CD4-positive, alpha-beta memory T cell (primary cell): ENCODE measurements at regions not wholly inside any gene's neighbourhood (a gene's known extent, or its start where the extent isn't known, plus 50 kb on each side); places are given as distances from the start of the nearest gene placed in this dataset.

Experiments used
- CTCF ChIA-PET: fragments of 350-600 bp; sonication (Branson Sonifier 250); formaldehyde crosslinking; loops from one replicate; lab custom pipeline; 2021; ENCODE audit warnings: inconsistent platforms; ENCODE audit not compliant: partially characterized antibody; lab: Charles Lee
- POLR2A ChIA-PET: fragments of 350-600 bp; sonication (Branson Sonifier 250); formaldehyde crosslinking; loops from one replicate; lab custom pipeline; 2021; ENCODE audit not compliant: partially characterized antibody; lab: Charles Lee
- DNase-seq, 5 donors: peaks; one replicate each; pipeline versions ENCODE4 v3.0.0 to v3.0.0-alpha.2; 2020 to 2022; ENCODE audit warnings: mixed read lengths in 1 of 5
- H3K27ac ChIP-seq: one replicate; pipeline ENCODE4 v1.7.0; 2013; ENCODE audit warnings: low read depth, low read length
- H3K27me3 ChIP-seq: 2 replicates; pipeline ENCODE4 v1.7.0; 2013; ENCODE audit warnings: mild to moderate bottlenecking, low read length, moderate library complexity; ENCODE audit not compliant: insufficient read depth
- H3K36me3 ChIP-seq: 2 replicates; pipeline ENCODE4 v1.7.0; 2013; ENCODE audit warnings: mild to moderate bottlenecking, low read length, moderate library complexity; ENCODE audit not compliant: insufficient read depth
- H3K4me1 ChIP-seq: 2 replicates; pipeline ENCODE4 v1.7.0; 2013; ENCODE audit warnings: mild to moderate bottlenecking, low read length, moderate library complexity; ENCODE audit not compliant: insufficient read depth
- H3K4me3 ChIP-seq, 2 donors: one replicate each; pipeline ENCODE4 v1.7.0; 2013; ENCODE audit warnings: low read length in 2 of 2, mild to moderate bottlenecking in 1 of 2
- H3K9me3 ChIP-seq, 2 donors: one replicate each; pipeline ENCODE4 v1.7.0; 2013; ENCODE audit warnings: low read length in 2 of 2, control low read depth in 1 of 2; ENCODE audit not compliant: control insufficient read depth in 1 of 2
- H3K27ac Mint-ChIP-seq, 7 donors: one replicate each; pipeline ENCODE4 v1.8.0; 2020 to 2021; ENCODE audit warnings: mixed read lengths in 7 of 7, mild to moderate bottlenecking in 6 of 7, inconsistent platforms in 3 of 7, moderate library complexity in 3 of 7
- H3K27me3 Mint-ChIP-seq, 2 donors: one replicate each; pipeline ENCODE4 v1.8.0; 2020 to 2021; ENCODE audit warnings: mixed read lengths in 2 of 2
- H3K36me3 Mint-ChIP-seq, 2 donors: one replicate each; pipeline ENCODE4 v1.8.0; 2020 to 2021; ENCODE audit warnings: mixed read lengths in 2 of 2, inconsistent platforms in 1 of 2, mild to moderate bottlenecking in 1 of 2
- H3K4me1 Mint-ChIP-seq, 4 donors: one replicate each; pipeline ENCODE4 v1.8.0; 2020 to 2021; ENCODE audit warnings: mixed read lengths in 4 of 4, mild to moderate bottlenecking in 1 of 4
- H3K4me3 Mint-ChIP-seq, 8 donors: one replicate each; pipeline ENCODE4 v1.8.0; 2020 to 2021; ENCODE audit warnings: mixed read lengths in 8 of 8, mild to moderate bottlenecking in 7 of 8, moderate library complexity in 6 of 8, inconsistent platforms in 3 of 8
- H3K9me3 Mint-ChIP-seq, 8 donors: one replicate each; pipeline ENCODE4 v1.8.0; 2020 to 2021; ENCODE audit warnings: mixed read lengths in 8 of 8, mild to moderate bottlenecking in 5 of 8, inconsistent platforms in 3 of 8, moderate library complexity in 1 of 8
- intact Hi-C: fragments of 100-400 bp; cut with micrococcal nuclease; formaldehyde crosslinking; loops from one replicate; pipeline ENCODE4 v1.15.1; 2023

GRCh38 chrX:46382595-46382994, 162.6 kb downstream of the ZNF674 start:
- no peak overlapping the region for H3K27ac Mint-ChIP-seq
- H3K36me3 Mint-ChIP-seq: no peaks in the 10 kb centered on the region
- Histone ChIP-seq H3K4me3 (no peak overlapping the region), H3K4me1 (no peaks in the 10 kb centered on the region), H3K27me3 (no peaks in the 10 kb centered on the region), H3K36me3 (no peaks in the 10 kb centered on the region), H3K9me3 (no peaks in the 10 kb centered on the region), H3K27ac (no peak overlapping the region)
- ChIA-PET CTCF (interaction anchor here (1.3 kb wide), 1 partner anchor 23 kb away, joined by 4 read pairs; no protein-coding TSS in a partner anchor), POLR2A (no interaction called here)
- H3K4me1 Mint-ChIP-seq: no peaks in the 10 kb centered on the region
- no peak for DNase-seq
- no peaks in the 10 kb centered on the region for H3K9me3 Mint-ChIP-seq
- no peaks in the 10 kb centered on the region for H3K27me3 Mint-ChIP-seq
- intact Hi-C loops: no loop called here
- no peak overlapping the region for H3K4me3 Mint-ChIP-seq

DNA sequence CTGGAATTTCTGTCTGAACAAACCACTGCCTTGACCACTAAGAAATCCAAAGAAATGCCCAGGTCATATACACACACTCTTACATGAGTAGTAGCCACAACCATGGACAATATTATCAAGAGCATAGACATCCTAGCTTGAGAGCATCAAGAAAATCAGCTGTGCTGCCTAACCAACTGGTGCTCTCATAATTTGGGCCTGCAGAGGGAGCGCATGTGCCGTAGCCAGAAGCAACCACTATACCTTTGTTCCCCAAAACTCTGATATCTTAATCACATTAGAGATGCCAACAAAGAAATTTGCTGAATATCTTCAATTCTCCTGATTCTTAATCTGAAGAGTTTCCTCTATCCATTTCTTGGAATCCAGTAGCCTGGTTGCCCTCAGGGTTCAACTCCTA, 163.6 kb downstream of the ZNF674 start:
- no peak overlapping the region for H3K4me3 Mint-ChIP-seq
- POLR2A ChIA-PET: no interaction called here
- Histone ChIP-seq H3K27ac (no peak overlapping the region), H3K4me3 (no peak overlapping the region), H3K27me3 (no peaks in the 10 kb centered on the region), H3K36me3 (no peaks in the 10 kb centered on the region), H3K9me3 (no peaks in the 10 kb centered on the region), H3K4me1 (no peaks in the 10 kb centered on the region)
- CTCF ChIA-PET: interaction anchor here (1.3 to 1.8 kb wide), 2 partner anchors 24 to 27 kb away, joined by 4 to 5 read pairs; no protein-coding TSS in a partner anchor
- H3K36me3 Mint-ChIP-seq: no peaks in the 10 kb centered on the region
- peak in 2 of 5 donors; percentile 9 to 11 for DNase-seq
- H3K4me1 Mint-ChIP-seq: no peaks in the 10 kb centered on the region
- no peak overlapping the region for H3K27ac Mint-ChIP-seq
- H3K9me3 Mint-ChIP-seq: no peaks in the 10 kb centered on the region
- H3K27me3 Mint-ChIP-seq: no peaks in the 10 kb centered on the region
- intact Hi-C loops: no loop called here

- Histone ChIP-seq H3K36me3 (no peaks in the 10 kb centered on the region), H3K4me3 (no peak overlapping the region), H3K27me3 (no peaks in the 10 kb centered on the region), H3K9me3 (no peaks in the 10 kb centered on the region), H3K27ac (no peak overlapping the region), H3K4me1 (no peaks in the 10 kb centered on the region)
- H3K27ac Mint-ChIP-seq: no peak overlapping the region
- H3K27me3 Mint-ChIP-seq: no peaks in the 10 kb centered on the region
- CTCF ChIA-PET: interaction anchor here (1.0 to 1.8 kb wide), 2 partner anchors 28 to 262 kb away, joined by 3 to 5 read pairs; no protein-coding TSS in a partner anchor
- H3K4me1 Mint-ChIP-seq: no peaks in the 10 kb centered on the region
- H3K36me3 Mint-ChIP-seq: no peaks in the 10 kb centered on the region
- H3K9me3 Mint-ChIP-seq: no peaks in the 10 kb centered on the region
- no peak overlapping the region for H3K4me3 Mint-ChIP-seq
- POLR2A ChIA-PET: no interaction called here
- intact Hi-C loops: no loop called here
- no peak for DNase-seq
These were observed 165.0 kb downstream of the ZNF674 start for GRCh38 chrX:46380148-46380752.

GRCh38 chrX:46376246-46376885, 168.9 kb downstream of the ZNF674 start:
- Histone ChIP-seq H3K4me3 (no peak overlapping the region), H3K27me3 (no peaks in the 10 kb centered on the region), H3K27ac (no peak overlapping the region), H3K9me3 (no peaks in the 10 kb centered on the region), H3K36me3 (no peaks in the 10 kb centered on the region), H3K4me1 (no peaks in the 10 kb centered on the region)
- H3K4me1 Mint-ChIP-seq: no peaks in the 10 kb centered on the region
- H3K4me3 Mint-ChIP-seq: no peak overlapping the region
- no peaks in the 10 kb centered on the region for H3K27me3 Mint-ChIP-seq
- CTCF ChIA-PET: interaction anchor here (0.6 to 2.9 kb wide), 14 partner anchors 10 to 861 kb away, joined by 3 to 23 read pairs (median 4); no protein-coding TSS in a partner anchor
- intact Hi-C loops: loop anchor here (1.0 to 2.0 kb wide), 2 partner anchors 526 to 575 kb away; no protein-coding TSS in a partner anchor
- H3K9me3 Mint-ChIP-seq: no peaks in the 10 kb centered on the region
- POLR2A ChIA-PET: interaction anchor here (0.6 to 0.7 kb wide), 2 partner anchors 558 to 570 kb away, joined by 3 to 5 read pairs; no protein-coding TSS in a partner anchor
- peak in 4 of 5 donors; percentile 17 to 38 (median 32) for DNase-seq
- H3K36me3 Mint-ChIP-seq: no peaks in the 10 kb centered on the region
- H3K27ac Mint-ChIP-seq: no peak overlapping the region

DNA sequence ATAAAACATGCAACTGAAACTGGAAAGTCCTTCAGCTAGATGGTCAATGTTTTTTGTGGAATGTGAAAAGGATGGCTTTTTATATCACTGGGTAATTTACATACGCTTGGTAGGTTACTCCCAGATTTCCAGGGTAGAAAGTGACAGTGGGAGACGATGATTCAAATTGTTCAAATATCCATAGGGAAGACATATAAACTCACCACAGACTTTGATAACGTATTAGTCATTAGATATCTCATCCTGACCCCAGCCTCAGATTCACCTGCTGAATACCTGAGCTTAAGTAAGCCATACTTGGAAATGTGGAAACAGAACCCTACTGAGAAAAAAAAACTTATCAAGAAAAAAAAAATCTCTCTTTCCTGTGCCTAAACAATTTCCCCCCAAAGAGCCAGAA, 169.4 kb downstream of the ZNF674 start:
- Mint-ChIP-seq H3K27me3 (no peaks in the 10 kb centered on the region), H3K27ac (no peak overlapping the region), H3K36me3 (no peaks in the 10 kb centered on the region), H3K4me3 (no peak overlapping the region), H3K4me1 (no peaks in the 10 kb centered on the region), H3K9me3 (no peaks in the 10 kb centered on the region)
- Histone ChIP-seq H3K36me3 (no peaks in the 10 kb centered on the region), H3K27ac (no peak overlapping the region), H3K9me3 (no peaks in the 10 kb centered on the region), H3K27me3 (no peaks in the 10 kb centered on the region), H3K4me1 (no peaks in the 10 kb centered on the region), H3K4me3 (no peak overlapping the region)
- ChIA-PET POLR2A (interaction anchor here (0.6 to 0.7 kb wide), 2 partner anchors 558 to 569 kb away, joined by 3 to 5 read pairs; no protein-coding TSS in a partner anchor), CTCF (interaction anchor here (0.6 to 2.9 kb wide), 14 partner anchors 9 to 861 kb away, joined by 3 to 23 read pairs (median 4); no protein-coding TSS in a partner anchor)
- no peak for DNase-seq
- intact Hi-C loops: loop anchor here (1.0 to 2.0 kb wide), 2 partner anchors 525 to 575 kb away; no protein-coding TSS in a partner anchor

DNA sequence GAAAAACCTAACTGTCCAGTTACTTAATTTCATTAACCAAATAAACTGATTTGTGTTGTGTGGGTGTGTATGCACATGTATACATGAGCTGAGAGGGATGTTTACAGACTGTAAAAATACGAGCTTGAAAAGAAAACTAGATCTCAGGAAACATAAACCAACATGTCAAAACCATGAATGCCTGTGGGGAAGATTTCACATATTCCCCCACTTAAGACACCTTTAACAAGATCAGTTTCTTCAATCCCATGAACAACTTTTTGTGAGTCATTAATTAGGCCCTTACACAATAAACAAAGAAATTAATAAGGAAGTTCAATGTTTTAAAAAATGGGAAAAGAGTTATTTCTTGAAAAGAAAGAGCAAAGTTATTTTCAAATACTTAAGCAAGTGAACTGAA, 170.8 kb downstream of the ZNF674 start:
- Mint-ChIP-seq H3K4me1 (no peaks in the 10 kb centered on the region), H3K9me3 (no peaks in the 10 kb centered on the region), H3K27me3 (no peaks in the 10 kb centered on the region), H3K27ac (no peak overlapping the region), H3K36me3 (no peaks in the 10 kb centered on the region), H3K4me3 (no peak overlapping the region)
- no peaks in the 10 kb centered on the region for H3K27me3 ChIP-seq
- H3K9me3 ChIP-seq: no peaks in the 10 kb centered on the region
- CTCF ChIA-PET: interaction anchor here (0.6 to 2.9 kb wide), 3 partner anchors 34 to 1766 kb away, joined by 3 to 23 read pairs (median 3); no protein-coding TSS in a partner anchor
- no peaks in the 10 kb centered on the region for H3K4me1 ChIP-seq
- no peak for DNase-seq
- no peaks in the 10 kb centered on the region for H3K36me3 ChIP-seq
- H3K4me3 ChIP-seq: no peak overlapping the region
- intact Hi-C loops: no loop called here
- H3K27ac ChIP-seq: no peak overlapping the region
- POLR2A ChIA-PET: no interaction called here

DNA sequence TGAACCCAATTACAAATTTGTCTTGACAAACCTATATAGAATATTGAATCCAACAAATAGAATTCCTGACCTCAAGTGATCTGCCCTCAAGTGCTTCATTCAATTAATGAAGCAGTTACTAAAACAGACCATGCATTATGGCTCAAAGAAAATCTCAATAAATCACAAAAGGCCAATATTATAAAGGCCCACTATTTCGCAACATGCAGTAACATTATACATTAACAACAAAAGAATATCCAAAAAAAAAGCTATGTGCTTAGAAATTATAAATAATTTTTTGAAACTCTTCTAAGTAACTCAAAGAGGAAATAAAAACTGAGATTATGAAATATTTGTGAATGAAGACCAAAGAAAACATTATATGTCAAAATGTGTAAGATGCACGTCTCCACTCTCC, 177.7 kb downstream of the ZNF674 start:
- Mint-ChIP-seq H3K4me3 (no peak overlapping the region), H3K36me3 (no peaks in the 10 kb centered on the region), H3K9me3 (no peaks in the 10 kb centered on the region), H3K4me1 (no peaks in the 10 kb centered on the region), H3K27me3 (no peaks in the 10 kb centered on the region), H3K27ac (no peak overlapping the region)
- Histone ChIP-seq H3K4me1 (no peaks in the 10 kb centered on the region), H3K4me3 (no peak overlapping the region), H3K9me3 (no peaks in the 10 kb centered on the region), H3K36me3 (no peaks in the 10 kb centered on the region), H3K27me3 (no peaks in the 10 kb centered on the region), H3K27ac (no peak overlapping the region)
- intact Hi-C loops: no loop called here
- POLR2A ChIA-PET: no interaction called here
- CTCF ChIA-PET: interaction anchor here (1.5 kb wide), 1 partner anchor 9 kb away, joined by 3 read pairs; no protein-coding TSS in a partner anchor
- DNase-seq: no peak
